Glomerular visceral epithelial cell (primary cell): ENCODE measurements at regions not wholly inside any gene's neighbourhood (a gene's known extent, or its start where the extent isn't known, plus 50 kb on each side); places are given as distances from the start of the nearest gene placed in this dataset.
A peak's percentile ranks its signal among the peaks of the same experiment; 100 is the strongest.

Source experiments
- DNase-seq: peaks from one replicate; pipeline ENCODE4 v3.0.0-alpha.2; 2016; ENCODE audit errors: extremely low spot score

DNA sequence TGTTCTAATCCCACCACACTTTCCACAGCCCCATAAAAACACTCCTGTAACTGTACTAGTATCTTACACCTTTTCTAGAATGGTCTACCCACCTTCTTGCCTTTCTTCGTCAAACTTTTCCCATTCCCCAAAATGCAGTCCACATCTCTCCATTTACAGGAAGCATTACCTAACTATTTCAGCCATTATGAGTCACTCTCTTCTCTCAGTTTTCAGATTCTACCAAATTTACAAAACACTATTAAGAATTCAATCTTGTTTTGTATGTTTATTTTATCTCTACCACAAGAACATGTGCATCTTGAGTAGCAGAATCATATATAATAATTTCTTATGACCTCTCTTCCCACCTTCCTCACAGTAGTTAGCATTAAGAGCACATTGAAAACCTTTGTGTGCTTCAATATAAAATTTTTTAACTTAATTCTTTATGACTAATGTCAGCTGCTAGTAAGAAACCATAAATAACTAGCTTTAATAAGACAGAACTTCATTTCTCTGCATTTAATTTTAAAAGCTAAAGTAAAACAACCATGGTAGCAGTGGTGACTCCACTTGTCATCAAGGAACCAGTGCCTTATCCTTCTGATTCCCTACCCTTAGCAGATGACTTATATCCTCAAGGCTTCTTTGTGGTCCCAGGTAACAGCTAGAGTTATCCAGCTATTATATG, 56.6 kb upstream of the MAP2 start:
- DNase-seq, result no peak

- no peak for DNase-seq
These were observed 55.4 kb upstream of the MAP2 start for GRCh38 chr2:209368406-209368805.

- DNase-seq, result peak; percentile 91
These were observed 54.9 kb upstream of the MAP2 start for GRCh38 chr2:209368914-209369313.

DNA sequence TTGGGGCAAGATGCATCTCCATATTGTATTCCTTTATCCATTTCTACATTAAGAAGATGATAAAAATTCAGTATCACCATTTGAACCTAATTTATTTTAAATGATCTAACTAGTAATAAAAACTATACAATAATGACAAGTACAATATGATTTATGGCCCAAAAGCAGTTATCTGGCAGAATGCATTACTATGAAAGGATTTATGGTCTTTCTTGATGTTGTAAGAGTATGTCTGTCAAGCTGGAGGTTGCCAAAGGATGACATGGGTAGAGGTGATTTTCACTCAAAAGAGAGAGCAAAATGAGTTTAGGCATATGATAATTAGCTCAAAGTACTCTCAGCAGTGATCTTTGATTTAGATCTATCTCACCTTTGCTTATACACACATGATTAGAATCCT, 54.2 kb upstream of the MAP2 start:
- DNase-seq, result no peak

DNA sequence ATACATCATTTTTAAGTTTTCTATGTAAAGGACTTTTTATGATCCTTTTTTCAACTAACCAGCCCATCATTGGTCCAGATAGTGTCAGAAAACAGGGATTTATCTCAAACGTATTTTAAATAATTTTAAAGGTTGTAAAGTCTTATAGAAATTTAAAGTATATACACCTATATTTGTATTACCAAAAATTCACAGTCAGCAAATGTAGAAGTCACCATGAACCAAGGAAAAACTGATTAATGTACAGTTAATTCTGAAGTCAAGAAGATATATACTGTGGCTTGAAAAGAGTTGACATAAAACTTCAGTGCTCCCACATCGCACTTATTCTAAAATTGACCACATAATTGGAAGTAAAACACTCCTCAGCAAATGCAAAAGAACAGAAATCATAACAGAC, 52.4 kb upstream of the MAP2 start:
- no peak for DNase-seq
